ENCODE measurements at regions not wholly inside any gene's neighbourhood (a gene's known extent, or its start where the extent isn't known, plus 50 kb on each side); places are given as distances from the start of the nearest gene placed in this dataset.

- TF ChIP-seq CTCF (conservative IDR thresholded peaks at IDR 0.05 in 1 of 2, IDR thresholded peaks at IDR 0.05 in 1 of 2; ENCODE audit: extremely low read depth in 1 of 2, insufficient read depth in 1 of 2, low read depth in 1 of 2, low read length in 2 of 2) (no peak), EZH2 (IDR thresholded peaks at IDR 0.05; ENCODE audit: borderline replicate concordance, low read length) (no peak)
Observed at GRCh38 chr3:145936971-145937370, 224.0 kb downstream of the PLOD2 start.
